Left renal pelvis (tissue), 4 donors: ENCODE measurements at regions not wholly inside any gene's neighbourhood (a gene's known extent, or its start where the extent isn't known, plus 50 kb on each side); places are given as distances from the start of the nearest gene placed in this dataset.
"Not testable (repeated sequence)": the region's sequence is repeated elsewhere in the genome, so short reads cannot be mapped to it uniquely, and the experiment has no call there.

Experiments
- DNase-seq, 4 donors: peaks; one replicate each; pipeline ENCODE4 v3.0.0-alpha.2; 2013; ENCODE audit warnings: low read depth in 4 of 4, low spot score in 3 of 4

DNA sequence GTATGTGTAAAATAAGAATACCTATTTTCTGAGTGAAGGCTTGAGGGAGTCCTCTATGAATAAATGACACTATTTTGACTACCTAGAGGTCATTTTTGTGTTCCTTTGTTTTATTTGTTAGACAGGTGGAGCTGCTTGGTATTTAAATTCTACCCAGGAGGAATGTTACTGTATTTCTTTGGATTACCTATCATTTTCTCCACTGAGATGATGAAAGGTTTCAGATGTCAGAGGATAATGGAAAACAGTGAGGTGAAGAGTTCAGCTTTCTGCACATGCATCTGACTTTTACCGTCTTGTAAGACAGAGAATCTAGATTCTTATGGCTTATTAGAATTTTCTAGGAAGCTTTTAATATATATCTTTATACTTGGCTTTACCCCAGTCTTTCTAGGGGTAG lies 689.8 kb upstream of the NXPH2 start:
- no peak for DNase-seq

DNA sequence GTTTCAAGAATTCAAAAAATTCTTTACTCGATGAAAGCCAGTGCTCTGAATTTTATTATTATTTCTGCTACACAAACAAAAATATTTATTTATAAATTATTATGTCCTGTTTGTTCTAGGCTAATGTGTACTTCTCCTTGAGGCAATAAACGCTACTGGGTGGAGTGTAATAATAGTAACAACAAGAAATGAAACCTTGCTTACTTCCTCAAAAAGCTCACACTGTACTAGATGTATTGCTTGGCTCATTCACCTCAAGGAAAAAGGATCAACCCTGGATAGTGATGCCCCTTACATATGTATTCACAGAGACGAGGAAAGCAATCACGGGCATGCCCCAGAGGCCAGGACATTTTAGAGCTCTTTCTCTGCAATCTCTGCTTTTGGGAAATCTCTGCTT lies 685.6 kb upstream of the NXPH2 start:
- no peak for DNase-seq

DNA sequence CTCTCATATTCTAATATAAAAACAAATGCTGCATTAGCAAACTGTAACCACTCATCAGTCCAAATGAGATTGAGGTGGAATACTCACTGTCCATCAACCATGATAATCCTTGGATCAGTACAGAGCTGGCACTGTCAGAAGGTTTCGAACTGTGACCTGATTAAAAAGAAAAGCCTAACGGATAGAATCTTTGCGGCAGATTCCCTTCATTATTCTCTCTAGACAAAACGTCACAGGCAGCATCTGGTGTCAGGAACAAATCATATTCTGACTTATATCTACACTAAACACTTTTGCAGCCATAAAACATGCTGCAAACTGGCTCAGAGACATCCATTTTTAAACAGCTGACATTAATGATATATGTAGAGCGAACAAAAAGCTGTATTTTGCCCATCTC lies 677.7 kb upstream of the NXPH2 start:
- DNase-seq = no peak

DNA sequence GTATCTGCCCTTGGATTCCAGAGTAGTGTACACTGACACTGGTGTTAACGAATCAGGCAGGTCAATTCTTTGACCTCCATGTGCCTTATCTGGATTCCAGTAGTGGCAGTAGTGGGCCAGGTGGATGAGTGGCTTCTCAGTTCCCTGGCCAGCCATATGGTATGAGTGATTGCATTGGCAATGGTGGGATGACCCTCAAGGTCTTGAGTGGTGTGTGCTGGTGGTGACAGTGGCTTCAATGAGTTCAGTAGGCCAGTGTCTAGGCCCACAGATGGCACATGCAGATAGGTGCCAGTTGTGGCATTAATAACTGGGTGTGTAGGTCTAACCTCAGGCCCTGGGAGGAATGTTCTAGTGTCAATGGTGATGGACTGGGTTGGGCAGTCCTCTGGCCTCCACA lies 674.1 kb upstream of the NXPH2 start:
- DNase-seq = no peak

DNA sequence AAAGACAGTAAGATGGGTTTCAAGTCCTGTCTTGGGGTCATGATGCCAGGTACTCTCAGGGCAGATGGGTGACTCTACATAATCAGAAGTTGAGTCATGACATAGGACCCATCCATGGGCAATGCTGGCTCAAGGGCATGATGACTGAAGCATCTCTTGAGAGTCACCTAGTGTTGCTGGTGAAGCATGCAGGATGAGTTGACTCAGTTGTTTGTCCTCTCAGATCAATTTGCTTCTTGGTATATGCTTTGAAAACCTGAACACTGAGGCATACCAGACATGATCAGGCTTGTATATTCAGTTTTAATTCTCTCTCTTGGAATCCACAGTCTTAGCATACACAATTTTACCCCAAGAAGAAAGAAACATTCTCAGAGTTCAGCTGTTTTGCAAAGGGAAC lies 658.9 kb upstream of the NXPH2 start:
- no peak for DNase-seq

- DNase-seq = no peak
These were observed 658.3 kb upstream of the NXPH2 start for GRCh38 chr2:139438478-139438877.

DNA sequence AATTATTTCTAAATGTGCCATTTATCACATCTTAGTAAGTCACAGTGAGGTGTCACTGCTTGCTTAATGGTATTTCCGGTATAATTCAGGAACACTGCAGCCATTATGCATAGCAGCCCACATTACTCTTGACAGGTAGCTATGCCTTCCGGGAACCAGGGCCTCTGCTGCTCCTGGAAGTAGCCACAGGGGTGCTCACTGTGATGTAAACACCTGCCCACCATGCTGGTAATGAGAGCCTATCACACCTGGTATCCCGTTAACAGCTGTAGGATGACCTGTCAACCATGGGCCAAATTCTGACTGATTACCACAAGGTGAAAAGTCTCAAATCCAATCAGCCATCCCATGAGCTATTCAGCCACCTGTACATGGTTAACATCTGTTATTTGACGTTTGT lies 647.0 kb upstream of the NXPH2 start:
- no peak for DNase-seq

DNA sequence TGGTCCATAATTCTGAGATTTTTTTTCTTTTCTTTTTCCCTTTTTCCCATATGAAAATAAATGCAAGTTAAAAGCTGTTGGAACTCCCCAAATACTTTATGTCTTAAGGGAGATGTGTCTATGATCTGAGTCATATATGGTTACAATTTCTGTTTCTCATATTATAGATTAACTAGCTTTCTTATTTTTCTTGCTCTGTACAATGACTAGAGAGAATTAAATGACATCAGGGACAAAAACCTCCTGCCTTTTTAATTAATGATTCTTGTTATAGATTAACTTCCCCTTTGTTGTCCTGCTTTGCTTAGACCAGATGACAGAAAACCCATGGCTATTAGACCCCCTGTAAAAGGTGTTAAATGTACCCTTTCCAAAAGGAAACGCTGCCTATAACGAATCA lies 643.9 kb upstream of the NXPH2 start:
- no peak for DNase-seq

DNA sequence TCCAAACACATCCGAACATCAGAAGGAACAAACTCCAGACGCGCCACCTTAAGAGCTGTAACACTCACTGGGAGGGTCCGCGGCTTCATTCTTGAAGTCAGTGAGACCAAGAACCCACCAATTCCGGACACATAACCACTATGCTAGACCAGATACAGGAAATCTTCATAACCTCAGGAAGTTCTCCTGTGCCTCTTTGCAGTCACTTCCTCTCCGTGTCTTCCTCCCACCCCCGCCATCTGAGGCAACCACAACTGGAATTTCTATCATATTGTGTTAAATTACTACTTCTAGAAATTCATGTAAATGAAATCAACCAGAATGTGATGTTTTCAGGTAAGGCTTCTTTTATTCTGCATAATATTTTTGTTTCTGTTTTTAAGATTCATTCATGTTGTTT lies 631.0 kb upstream of the NXPH2 start:
- no peak for DNase-seq

DNA sequence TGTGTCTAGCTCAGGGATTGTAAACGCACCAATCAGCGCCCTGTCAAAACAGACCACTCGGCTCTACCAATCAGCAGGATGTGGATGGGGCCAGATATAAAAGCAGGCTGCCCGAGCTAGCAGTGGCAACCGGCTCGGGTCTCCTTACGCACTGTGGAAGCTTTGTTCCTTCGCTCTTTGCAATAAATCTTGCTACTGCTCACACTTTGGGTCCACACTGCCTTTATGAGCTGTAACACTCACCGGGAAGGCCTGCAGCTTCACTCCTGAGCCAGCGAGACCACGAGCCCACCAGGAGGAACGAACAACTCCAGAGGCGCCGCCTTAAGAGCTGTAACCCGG lies 630.6 kb upstream of the NXPH2 start:
- not testable (repeated sequence) for DNase-seq

DNA sequence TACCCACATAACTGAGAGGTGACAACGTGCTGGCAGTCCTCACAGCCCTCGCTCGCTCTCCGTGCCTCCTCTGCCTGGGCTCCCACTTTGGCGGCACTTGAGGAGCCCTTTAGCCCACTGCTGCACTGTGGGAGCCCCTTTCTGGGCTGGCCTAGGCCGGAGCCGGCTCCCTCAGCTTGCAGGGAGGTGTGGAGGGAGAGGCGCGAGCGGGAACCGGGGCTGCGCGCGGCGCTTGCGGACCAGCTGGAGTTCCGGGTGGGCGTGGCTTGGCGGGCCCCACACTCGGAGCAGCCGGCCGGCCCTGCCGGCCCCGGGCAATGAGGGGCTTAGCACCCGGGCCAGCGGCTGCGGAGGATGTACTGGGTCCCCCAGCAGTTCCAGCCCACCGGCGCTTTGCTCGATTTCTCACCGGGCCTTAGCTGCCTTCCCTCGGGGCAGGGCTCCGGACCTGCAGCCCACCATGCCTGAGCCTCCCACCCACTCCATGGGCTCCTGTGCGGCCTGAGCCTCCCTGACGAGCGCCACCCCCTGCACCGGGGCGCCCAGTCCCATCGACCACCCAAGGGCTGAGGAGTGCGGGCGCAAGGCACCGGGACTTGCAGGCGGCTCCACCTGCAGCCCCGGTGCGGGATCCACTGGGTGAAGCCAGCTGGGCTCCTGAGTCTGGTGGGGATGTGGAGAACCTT lies 630.1 kb upstream of the NXPH2 start:
- not testable (repeated sequence) for DNase-seq

GRCh38 chr2:139409212-139409611 lies 629.0 kb upstream of the NXPH2 start:
- no peak for DNase-seq

GRCh38 chr2:139403948-139404347 lies 623.8 kb upstream of the NXPH2 start:
- DNase-seq = no peak

GRCh38 chr2:139394801-139395200 lies 614.6 kb upstream of the NXPH2 start:
- no peak for DNase-seq

- no peak for DNase-seq
These were observed 609.2 kb upstream of the NXPH2 start for GRCh38 chr2:139389391-139389790.

DNA sequence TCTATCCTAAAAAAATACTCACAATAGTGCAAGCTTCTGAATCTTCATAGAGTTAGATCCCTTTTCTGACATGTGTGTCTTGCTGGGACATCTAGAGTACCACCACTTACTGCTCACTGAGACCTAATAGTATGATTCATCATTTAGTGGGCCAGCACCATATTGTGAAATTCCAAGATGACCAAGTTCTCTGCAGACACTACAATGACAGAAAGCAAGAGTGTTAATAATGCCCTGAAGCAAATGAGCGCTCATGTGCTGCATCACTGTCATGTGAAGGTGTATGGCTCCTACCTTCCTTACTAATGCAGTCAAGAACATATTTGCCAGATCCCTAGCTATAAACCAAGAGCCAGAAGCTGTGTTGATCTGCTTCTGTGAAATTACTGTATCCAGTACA lies 606.2 kb upstream of the NXPH2 start:
- no peak for DNase-seq

DNA sequence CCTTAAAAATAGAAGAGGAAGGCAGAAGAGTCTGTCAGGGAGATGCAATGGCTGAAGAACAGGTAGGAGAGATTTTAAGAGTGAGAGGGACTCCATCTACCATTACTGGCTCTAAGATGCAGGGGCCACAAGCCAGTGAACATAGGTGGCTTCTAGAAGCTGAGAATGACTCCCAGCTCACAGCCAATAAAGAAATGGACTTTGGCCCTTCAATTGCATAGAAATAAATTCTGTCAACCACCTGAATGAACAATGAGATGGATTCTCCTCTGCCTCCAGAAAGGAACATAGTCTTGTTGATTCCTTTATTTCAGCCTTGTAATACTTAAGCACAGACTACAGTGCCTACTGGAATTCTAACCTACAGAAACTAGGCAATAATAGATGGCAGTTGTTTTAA lies 603.3 kb upstream of the NXPH2 start:
- no peak for DNase-seq

GRCh38 chr2:139380051-139380450 lies 599.9 kb upstream of the NXPH2 start:
- no peak for DNase-seq

GRCh38 chr2:139378373-139378772 lies 598.2 kb upstream of the NXPH2 start:
- DNase-seq = no peak

GRCh38 chr2:139374296-139374850 lies 594.2 kb upstream of the NXPH2 start:
- no peak for DNase-seq

DNA sequence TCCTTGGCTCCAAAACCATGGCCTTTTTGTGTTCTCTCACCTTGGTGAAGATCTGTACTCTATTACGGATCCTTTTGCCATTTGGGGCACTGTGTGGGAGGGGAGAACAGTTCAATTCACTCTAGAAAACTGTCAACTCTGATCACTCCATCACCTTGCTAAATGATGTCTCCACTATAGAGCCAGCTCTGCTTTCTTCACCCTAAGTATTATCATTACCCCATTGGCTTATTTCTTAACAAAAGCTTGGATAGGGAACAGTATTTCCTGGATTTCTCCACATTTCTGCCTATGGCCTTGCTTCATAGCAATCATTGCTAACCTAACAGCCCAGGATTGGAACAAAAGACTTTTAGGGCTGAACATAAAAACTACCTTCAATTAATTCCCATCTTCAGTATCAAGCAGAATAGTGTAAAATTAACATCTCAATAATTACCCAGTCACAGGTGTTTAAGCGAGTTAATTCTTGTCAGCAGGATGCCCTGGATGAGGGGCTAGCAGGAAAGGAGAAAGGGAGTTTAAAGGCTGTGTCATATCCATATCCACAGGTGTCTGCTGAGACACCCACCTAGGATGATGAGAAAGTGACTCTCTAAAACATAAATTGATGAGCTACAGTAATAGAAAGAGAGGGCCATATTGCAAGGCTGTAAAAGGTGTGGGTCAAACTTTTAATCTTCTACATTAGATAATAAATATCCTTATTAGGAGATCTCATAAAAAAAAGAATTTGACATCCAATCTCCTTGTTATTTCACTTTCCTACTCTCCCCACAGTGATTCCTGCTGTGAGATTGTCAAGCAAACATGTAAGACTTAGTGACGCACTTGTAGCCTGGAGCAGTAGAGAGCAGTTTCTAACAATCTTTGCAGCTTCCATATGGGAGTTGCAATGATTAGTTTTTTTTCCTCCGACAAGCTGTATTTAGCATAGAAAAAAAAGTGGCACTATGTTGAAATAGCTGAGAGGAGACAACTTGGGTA lies 589.5 kb upstream of the NXPH2 start:
- DNase-seq = no peak

GRCh38 chr2:139367416-139367815 lies 587.2 kb upstream of the NXPH2 start:
- DNase-seq = no peak
